ENCODE measurements at regions not wholly inside any gene's neighbourhood (a gene's known extent, or its start where the extent isn't known, plus 50 kb on each side); places are given as distances from the start of the nearest gene placed in this dataset.

GRCh38 chr3:18194431-18194830, 230.7 kb downstream of the SATB1 start:
- Histone ChIP-seq H4K20me1 (ENCODE audit: control insufficient read depth, extremely low read depth, insufficient read depth, low read length) (no peaks in the 10 kb centered on the region), H3K4me3 (ENCODE audit: control insufficient read depth in 2 of 3, extremely low read depth in 1 of 3, insufficient read depth in 2 of 3, low read depth in 1 of 3, low read length in 3 of 3) (no peak overlapping the region), H3K4me1 (ENCODE audit: control insufficient read depth, extremely low read depth, insufficient read depth, low read length) (no peaks in the 10 kb centered on the region), H3K4me2 (ENCODE audit: control insufficient read depth, extremely low read depth, insufficient read depth, low read depth, low read length) (no peak overlapping the region), H3K79me2 (ENCODE audit: control insufficient read depth, insufficient read depth, low read length) (no peaks in the 10 kb centered on the region), H3K9me3 (ENCODE audit: control insufficient read depth, low read depth, low read length) (no peaks in the 10 kb centered on the region), H3K9ac (ENCODE audit: control insufficient read depth, extremely low read depth, insufficient read depth, low read length) (no peak overlapping the region), H2AFZ (ENCODE audit: control insufficient read depth, low read length) (no peak overlapping the region), H3K9me1 (ENCODE audit: control insufficient read depth, extremely low read depth, insufficient read depth, low read length) (no peaks in the 10 kb centered on the region), H3K27ac (ENCODE audit: control insufficient read depth, insufficient read depth, low read length) (no peak overlapping the region), H3K27me3 (ENCODE audit: control insufficient read depth, extremely low read depth, insufficient read depth, low read length) (no peaks in the 10 kb centered on the region), H3K36me3 (ENCODE audit: control insufficient read depth in 2 of 2, extremely low read depth in 1 of 2, insufficient read depth in 2 of 2, low read length in 2 of 2) (no peaks in the 10 kb centered on the region)
- no peak for TF ChIP-seq EZH2 (IDR thresholded peaks at IDR 0.05; ENCODE audit: low read length)
- TF ChIP-seq, protein P1, sequence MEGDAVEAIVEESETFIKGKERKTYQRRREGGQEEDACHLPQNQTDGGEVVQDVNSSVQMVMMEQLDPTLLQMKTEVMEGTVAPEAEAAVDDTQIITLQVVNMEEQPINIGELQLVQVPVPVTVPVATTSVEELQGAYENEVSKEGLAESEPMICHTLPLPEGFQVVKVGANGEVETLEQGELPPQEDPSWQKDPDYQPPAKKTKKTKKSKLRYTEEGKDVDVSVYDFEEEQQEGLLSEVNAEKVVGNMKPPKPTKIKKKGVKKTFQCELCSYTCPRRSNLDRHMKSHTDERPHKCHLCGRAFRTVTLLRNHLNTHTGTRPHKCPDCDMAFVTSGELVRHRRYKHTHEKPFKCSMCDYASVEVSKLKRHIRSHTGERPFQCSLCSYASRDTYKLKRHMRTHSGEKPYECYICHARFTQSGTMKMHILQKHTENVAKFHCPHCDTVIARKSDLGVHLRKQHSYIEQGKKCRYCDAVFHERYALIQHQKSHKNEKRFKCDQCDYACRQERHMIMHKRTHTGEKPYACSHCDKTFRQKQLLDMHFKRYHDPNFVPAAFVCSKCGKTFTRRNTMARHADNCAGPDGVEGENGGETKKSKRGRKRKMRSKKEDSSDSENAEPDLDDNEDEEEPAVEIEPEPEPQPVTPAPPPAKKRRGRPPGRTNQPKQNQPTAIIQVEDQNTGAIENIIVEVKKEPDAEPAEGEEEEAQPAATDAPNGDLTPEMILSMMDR (optimal IDR thresholded peaks at IDR 0.05 in 1 of 3, IDR thresholded peaks at IDR 0.05 in 1 of 3, conservative IDR thresholded peaks at IDR 0.05 in 1 of 3; ENCODE audit: extremely low read depth in 1 of 3, insufficient read depth in 2 of 3, low read length in 3 of 3), result no peak
- dilution Hi-C loops (cut with MboI; ENCODE audit: extremely low pct_ligation_motif_present, low sequenced_read_pairs), result no loop called here
- DNase-seq (ENCODE audit: low read depth, low spot score), result no peak
- FAIRE-seq, result no peak

DNA sequence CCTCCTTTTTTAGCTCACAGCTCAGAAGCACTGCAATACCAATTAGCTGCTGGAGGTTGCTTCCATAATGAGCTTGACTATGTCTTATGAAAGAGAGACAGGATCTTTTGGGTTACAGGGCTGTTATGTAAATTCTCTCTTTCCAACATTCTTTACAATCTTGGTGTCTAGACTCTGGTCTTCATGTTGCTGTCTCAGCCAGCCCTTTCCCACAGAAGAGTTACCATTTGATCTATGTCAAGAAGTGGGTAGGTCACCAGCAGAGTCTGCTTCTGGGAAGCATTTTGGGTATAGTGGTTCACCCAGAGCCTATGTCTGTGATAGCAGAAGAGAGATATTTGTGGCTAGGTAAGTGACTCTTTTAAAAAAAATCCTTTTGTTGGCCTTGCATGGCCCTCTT, 234.5 kb downstream of the SATB1 start:
- Histone ChIP-seq H3K9me3 (ENCODE audit: control insufficient read depth, low read depth, low read length) (no peaks in the 10 kb centered on the region), H3K9me1 (ENCODE audit: control insufficient read depth, extremely low read depth, insufficient read depth, low read length) (no peaks in the 10 kb centered on the region), H3K27me3 (ENCODE audit: control insufficient read depth, extremely low read depth, insufficient read depth, low read length) (no peaks in the 10 kb centered on the region), H3K4me2 (ENCODE audit: control insufficient read depth, extremely low read depth, insufficient read depth, low read depth, low read length) (no peak overlapping the region), H4K20me1 (ENCODE audit: control insufficient read depth, extremely low read depth, insufficient read depth, low read length) (no peaks in the 10 kb centered on the region), H3K27ac (ENCODE audit: control insufficient read depth, insufficient read depth, low read length) (no peak overlapping the region), H3K9ac (ENCODE audit: control insufficient read depth, extremely low read depth, insufficient read depth, low read length) (no peak overlapping the region), H3K4me3 (ENCODE audit: control insufficient read depth in 2 of 3, extremely low read depth in 1 of 3, insufficient read depth in 2 of 3, low read depth in 1 of 3, low read length in 3 of 3) (no peak overlapping the region), H2AFZ (ENCODE audit: control insufficient read depth, low read length) (no peak overlapping the region), H3K79me2 (ENCODE audit: control insufficient read depth, insufficient read depth, low read length) (no peaks in the 10 kb centered on the region), H3K36me3 (ENCODE audit: control insufficient read depth in 2 of 2, extremely low read depth in 1 of 2, insufficient read depth in 2 of 2, low read length in 2 of 2) (no peaks in the 10 kb centered on the region), H3K4me1 (ENCODE audit: control insufficient read depth, extremely low read depth, insufficient read depth, low read length) (no peaks in the 10 kb centered on the region)
- dilution Hi-C loops (cut with MboI; ENCODE audit: extremely low pct_ligation_motif_present, low sequenced_read_pairs), result no loop called here
- DNase-seq (ENCODE audit: low read depth, low spot score) (no peak), FAIRE-seq (no peak)
- no peak for TF ChIP-seq EZH2 (IDR thresholded peaks at IDR 0.05; ENCODE audit: low read length)
- TF ChIP-seq, protein P1 (optimal IDR thresholded peaks at IDR 0.05 in 1 of 3, IDR thresholded peaks at IDR 0.05 in 1 of 3, conservative IDR thresholded peaks at IDR 0.05 in 1 of 3; ENCODE audit: extremely low read depth in 1 of 3, insufficient read depth in 2 of 3, low read length in 3 of 3), result no peak
